IPS-11a (cell line): ENCODE measurements at regions not wholly inside any gene's neighbourhood (a gene's known extent, or its start where the extent isn't known, plus 50 kb on each side); places are given as distances from the start of the nearest gene placed in this dataset.
"Not testable (repeated sequence)": the region's sequence is repeated elsewhere in the genome, so short reads cannot be mapped to it uniquely, and the experiment has no call there.

Source experiments
- H3K4me3 ChIP-seq: one replicate; pipeline ENCODE4 v1.5.1; 2013; ENCODE audit warnings: low read depth, low read length, control low read depth

- no peak overlapping the region for H3K4me3 ChIP-seq
These were observed 207.0 kb downstream of the MN1 start for GRCh38 chr22:27594474-27595134.

GRCh38 chr22:27596133-27596870 lies 205.3 kb downstream of the MN1 start:
- H3K4me3 ChIP-seq = no peak overlapping the region

DNA sequence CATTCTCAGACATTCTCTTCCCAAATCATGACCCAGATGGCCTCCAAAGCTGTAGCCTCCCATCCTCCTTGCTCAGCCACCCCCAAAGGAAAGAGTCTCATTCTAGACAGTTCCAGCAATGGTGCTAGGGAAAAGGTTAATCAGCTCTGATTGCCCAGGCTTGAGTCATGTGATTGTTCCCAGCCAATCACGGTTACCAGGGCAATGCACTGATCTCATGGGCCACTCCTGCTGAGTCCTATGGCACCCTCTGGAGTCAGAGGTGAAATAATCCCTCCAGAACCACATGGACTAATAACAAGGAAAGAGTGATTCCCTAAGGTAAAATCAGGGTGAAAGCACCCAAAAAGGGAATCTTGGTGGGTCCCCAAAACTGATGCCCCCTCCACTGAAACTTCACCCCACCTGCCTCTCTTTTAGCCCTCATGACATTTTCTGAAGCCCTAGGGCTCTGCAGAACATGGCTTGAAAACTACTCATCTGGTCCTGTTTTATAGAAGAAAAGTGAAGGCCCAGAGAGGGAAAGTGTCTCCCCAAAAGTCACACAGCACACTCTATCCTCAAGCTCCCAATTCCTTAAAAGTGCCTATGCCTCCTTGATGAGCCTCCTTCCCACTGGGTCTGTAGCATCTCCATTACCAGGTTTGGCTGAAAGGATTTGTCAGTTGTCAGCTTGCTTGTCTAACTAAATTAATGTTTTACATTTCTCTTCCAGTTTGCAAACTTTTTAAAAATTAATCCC lies 203.7 kb downstream of the MN1 start:
- H3K4me3 ChIP-seq = no peak overlapping the region

GRCh38 chr22:27598792-27599191 lies 202.8 kb downstream of the MN1 start:
- H3K4me3 ChIP-seq = no peak overlapping the region

DNA sequence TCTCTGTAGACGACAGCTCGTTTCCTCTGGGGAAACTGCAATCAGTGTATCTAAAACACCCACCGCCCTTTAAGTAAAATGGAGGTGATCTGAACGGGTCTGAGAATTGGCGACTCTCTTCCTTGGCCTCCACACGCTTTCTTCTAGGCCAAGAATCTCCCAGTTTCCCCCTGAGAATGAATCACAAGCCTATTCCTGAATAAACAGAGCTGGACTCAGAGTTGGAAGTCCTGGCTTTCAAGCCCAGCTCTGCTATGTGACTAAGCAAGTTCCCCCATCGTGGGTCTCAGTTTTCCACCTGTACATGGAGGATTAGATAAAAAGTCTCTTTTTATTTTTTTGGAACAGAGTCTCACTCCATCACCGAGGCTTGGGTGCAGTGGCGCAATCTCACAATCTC lies 200.4 kb downstream of the MN1 start:
- no peak overlapping the region for H3K4me3 ChIP-seq

DNA sequence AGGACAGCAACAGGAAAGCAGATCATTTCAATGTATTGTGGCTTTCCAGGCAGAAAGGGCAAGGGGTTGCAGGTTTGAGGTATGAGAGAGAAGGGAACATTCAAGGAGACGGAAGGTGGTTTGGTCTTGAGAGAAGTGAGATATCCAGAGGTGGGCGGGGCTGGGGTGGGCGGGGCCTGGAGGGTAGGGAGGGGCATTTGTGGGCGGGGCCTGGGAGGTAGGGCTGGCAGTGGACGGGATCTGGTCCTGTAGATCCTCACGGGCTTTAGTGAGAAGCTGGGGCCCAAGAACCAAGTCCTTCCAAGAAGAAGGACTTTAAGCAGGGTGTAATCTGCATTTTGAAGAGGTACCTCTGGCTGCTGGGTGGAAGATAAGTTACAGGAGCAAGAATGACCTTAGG lies 199.2 kb downstream of the MN1 start:
- H3K4me3 ChIP-seq = no peak overlapping the region

GRCh38 chr22:27603111-27603799 lies 198.3 kb downstream of the MN1 start:
- H3K4me3 ChIP-seq = no peak overlapping the region

- H3K4me3 ChIP-seq = no peak overlapping the region
These were observed 197.8 kb downstream of the MN1 start for GRCh38 chr22:27603800-27604144.

GRCh38 chr22:27605390-27605789 lies 196.2 kb downstream of the MN1 start:
- no peak overlapping the region for H3K4me3 ChIP-seq

DNA sequence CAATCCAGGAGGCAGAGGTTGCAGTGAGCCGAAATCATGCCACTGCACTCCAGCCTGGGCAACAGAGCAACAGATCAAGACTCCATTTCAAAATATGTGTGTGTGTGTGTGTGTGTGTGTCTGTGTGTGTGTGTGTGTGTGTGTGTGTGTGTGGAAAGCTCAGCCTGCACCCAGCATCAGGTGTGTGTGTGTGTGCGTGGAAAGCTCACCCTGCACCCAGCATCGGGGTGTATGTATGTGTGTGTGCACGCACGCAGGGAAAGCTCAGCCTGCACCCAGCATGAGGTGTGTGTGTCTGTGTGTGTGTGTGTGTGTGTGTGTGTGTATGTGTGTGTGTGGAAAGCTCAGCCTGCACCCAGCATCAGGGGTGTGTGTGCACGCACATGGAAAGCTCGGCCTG lies 193.8 kb downstream of the MN1 start:
- not testable (repeated sequence) for H3K4me3 ChIP-seq

DNA sequence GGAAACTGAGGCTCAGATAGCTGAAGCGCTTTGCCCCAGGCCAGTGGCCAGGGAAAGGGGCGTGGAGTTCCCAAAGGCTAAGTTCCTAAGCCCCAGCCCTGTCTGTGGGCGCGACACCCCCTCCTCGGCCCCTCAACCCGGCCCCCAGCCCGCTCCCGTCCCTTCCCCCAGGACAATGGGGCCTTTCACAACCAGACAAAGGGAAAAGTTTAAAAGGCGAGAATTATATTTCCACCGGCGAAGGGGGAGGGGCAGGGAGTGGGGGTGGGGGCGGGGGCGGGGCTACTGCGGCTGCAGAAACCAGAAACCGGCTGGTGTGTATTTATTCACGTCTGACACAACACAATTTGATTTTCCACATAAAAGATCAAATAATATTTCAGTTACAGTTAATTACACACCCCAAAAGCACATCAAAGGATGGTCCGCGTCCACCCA lies 192.1 kb downstream of the MN1 start:
- no peak overlapping the region for H3K4me3 ChIP-seq

- H3K4me3 ChIP-seq = not testable (repeated sequence)
These were observed 191.4 kb downstream of the MN1 start for GRCh38 chr22:27610164-27610563.

DNA sequence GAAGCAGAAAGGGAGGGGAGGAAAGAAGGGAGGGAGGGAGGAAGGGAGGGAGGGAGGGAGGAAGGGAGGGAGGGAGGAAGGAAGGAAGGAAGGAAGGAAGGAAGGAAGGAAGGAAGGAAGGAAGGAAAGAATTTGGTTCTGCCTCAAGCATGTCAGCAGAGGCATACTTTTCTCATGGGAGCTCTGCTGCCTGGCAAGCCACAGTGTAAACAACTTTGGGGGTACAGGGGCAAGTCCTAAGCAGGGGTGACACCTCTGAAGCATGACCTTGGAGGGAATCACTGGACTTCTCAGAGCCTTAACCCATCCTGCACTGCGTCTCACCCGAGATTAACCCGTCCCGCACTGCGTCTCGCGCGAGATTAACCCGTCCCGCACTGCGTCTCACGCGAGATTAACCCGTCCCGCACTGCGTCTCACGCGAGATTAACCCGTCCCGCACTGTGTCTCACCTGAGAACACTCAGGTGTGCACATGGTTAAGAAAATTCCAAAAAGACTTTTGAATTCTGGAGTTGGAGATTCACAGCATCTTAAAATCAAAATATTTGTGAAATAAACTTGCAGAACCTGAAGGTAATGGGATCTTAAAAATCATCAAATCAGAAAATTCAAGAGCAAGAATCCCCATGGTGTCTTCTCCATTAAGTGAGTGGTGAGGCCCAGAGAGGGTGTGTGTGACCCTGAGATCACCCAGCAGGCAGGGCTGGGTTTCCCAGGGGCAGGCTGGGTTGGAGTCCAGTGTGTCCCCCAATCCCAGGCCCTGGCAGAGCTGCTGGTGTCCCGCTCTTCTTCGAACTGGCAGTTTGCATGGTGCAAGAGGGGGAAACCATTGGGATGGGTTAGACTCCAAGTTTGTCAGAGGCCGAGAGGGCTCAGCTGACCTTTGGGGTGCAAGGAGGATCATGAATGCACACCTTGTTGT lies 190.4 kb downstream of the MN1 start:
- no peak overlapping the region for H3K4me3 ChIP-seq

- H3K4me3 ChIP-seq = no peak overlapping the region
These were observed 189.4 kb downstream of the MN1 start for GRCh38 chr22:27612115-27612514.

DNA sequence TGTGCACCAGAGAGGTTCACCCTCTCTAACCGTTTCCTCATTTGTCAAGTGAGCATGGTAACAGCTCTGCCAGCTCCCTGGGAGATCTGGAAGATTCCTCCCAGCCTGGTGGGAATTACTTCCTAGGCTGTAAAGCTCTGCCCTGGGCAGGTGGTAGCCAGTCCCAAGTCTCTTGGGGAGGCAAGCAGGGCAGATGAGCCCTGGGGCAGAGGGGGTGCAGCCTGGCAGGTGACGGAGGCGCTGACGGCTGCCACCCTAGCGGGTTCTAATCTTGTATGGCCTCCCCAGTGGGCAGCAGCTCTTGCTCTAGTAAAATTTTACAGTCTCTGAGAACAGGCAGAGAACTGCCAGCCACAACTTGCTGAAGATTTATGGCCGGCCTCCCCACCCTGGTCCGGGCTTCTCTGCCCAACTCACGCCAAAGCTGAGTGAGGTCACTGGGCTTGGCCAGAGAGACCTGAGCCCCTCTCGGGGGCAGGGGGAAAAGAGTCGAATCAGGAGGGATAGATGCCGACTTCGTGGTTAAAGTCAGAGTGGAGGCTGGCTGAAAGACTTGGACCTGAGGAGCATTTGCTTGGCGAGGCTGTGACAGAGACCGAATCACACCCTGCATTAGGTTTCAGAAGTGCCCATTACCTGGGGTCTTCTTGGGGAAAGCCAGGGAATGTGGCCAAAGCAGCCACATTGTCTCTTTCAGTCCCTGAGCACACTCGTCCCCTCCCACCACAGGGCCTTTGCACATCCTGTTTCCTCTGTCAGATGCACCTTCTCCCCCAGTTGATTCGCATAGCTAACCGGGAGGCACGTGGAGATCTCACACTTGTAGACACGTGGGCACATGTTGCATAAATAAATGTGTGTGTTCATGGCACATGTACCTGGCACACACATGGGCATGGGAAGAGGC lies 188.2 kb downstream of the MN1 start:
- no peak overlapping the region for H3K4me3 ChIP-seq

DNA sequence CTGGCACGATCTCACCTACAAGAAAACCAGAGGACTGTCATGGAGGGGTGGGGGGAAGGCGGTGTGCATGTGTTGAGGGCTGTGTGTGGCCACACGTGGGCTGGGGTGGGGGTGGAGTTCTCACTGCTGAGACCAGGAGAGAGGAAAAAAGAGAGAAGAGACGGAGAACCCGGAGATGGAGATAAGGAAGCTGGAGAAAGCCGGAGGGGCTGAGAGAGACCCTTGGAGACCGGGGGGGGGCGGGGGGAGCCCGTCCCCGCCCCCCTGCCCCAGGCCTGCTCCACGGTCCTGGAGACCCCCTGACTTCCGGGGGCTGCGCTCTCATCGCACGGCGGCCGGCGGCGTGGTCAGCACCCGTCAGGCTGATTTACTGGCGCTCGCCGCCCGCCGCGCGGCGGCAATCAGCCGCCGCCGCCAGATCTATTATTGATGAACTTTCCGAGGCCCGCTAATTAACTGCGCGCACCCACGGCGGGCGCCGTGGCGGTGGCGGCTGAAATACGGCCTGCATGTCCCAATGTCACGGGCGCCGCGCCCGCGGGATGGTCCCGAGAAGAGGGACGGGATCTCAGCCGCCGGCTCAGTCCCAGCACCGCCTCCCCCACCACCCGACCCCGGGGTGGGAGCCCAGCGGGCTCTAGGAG lies 187.4 kb downstream of the MN1 start:
- no peak overlapping the region for H3K4me3 ChIP-seq

- no peak overlapping the region for H3K4me3 ChIP-seq
These were observed 186.9 kb downstream of the MN1 start for GRCh38 chr22:27614650-27615007.

GRCh38 chr22:27615408-27615807 lies 186.1 kb downstream of the MN1 start:
- no peak overlapping the region for H3K4me3 ChIP-seq

DNA sequence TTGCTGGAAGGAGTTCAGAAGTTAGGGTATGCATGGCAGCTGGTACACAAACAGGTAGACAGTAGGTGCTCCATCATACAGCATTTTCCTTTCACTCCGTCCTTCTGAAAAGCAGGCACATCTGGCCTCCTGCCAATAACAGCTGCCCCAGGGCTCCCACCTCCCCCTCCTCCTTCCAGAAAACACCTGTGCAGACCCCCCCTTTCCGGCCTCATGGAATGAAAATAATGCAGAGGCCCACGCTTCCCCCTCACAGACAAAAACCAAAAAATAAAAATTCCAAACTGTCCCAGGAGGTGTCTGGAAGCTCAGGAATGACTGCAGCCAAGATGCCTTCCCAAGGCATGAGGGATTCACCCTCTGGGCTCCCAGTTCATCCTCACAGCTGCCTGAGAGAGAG lies 185.5 kb downstream of the MN1 start:
- no peak overlapping the region for H3K4me3 ChIP-seq
